WTC11 (cell line): ENCODE measurements at regions not wholly inside any gene's neighbourhood (a gene's known extent, or its start where the extent isn't known, plus 50 kb on each side); places are given as distances from the start of the nearest gene placed in this dataset.

Experiments used
- ATAC-seq: fragments of 200-7000 bp; cut with Tn5 transposase; 2 replicates; pipeline ENCODE4 v1.10.0; 2021; ENCODE audit warnings: mild to moderate bottlenecking, moderate library complexity
- CTCF ChIA-PET: fragments of 300-600 bp; sonication (Branson Sonifier 250); formaldehyde crosslinking; loops from one replicate; lab custom pipeline; 2021; ENCODE audit warnings: antibody characterized with exemption; lab: Charles Lee
- POLR2A ChIA-PET: fragments of 350-600 bp; sonication (Branson Sonifier 250); formaldehyde crosslinking; loops from one replicate; lab custom pipeline; 2021; ENCODE audit warnings: antibody characterized with exemption; lab: Charles Lee
- DNase-seq: peaks from one replicate; pipeline ENCODE4 v3.0.0; 2021; ENCODE audit warnings: low spot score
- H3K27ac Mint-ChIP-seq: 2 replicates; pipeline ENCODE4 v1.8.0; 2021; ENCODE audit warnings: mixed read lengths
- H3K27me3 Mint-ChIP-seq: 2 replicates; pipeline ENCODE4 v1.8.0; 2021; ENCODE audit warnings: low read depth, mild to moderate bottlenecking, moderate library complexity, mixed read lengths
- H3K36me3 Mint-ChIP-seq: 2 replicates; pipeline ENCODE4 v1.8.0; 2021; ENCODE audit warnings: mixed read lengths
- H3K4me1 Mint-ChIP-seq: 2 replicates; pipeline ENCODE4 v1.8.0; 2022; ENCODE audit warnings: mixed read lengths
- H3K4me3 Mint-ChIP-seq: 2 replicates; pipeline ENCODE4 v1.8.0; 2021; ENCODE audit warnings: mild to moderate bottlenecking, moderate library complexity, mixed read lengths
- H3K9me3 Mint-ChIP-seq: 2 replicates; pipeline ENCODE4 v1.8.0; 2021; ENCODE audit warnings: mixed read lengths
- GABPB1 ChIP-seq: sonication (generic); formaldehyde crosslinking; IDR thresholded peaks from 2 replicates; pipeline ENCODE4 v1.8.1; 2023; ENCODE audit warnings: mild to moderate bottlenecking, missing genetic modification reagents
- GTF2I ChIP-seq: fragments of 250-450 bp; sonication (Bioruptor Pico); conservative IDR thresholded peaks from 2 replicates; pipeline ENCODE4 v1.4.0; 2021; ENCODE audit warnings: mild to moderate bottlenecking
- HMGA2 ChIP-seq: fragments of 250-450 bp; sonication (Bioruptor Pico); IDR thresholded peaks from 2 replicates; pipeline ENCODE4 v1.4.0; 2021; ENCODE audit warnings: mild to moderate bottlenecking, moderate library complexity
- TEAD4 ChIP-seq: sonication (generic); formaldehyde crosslinking; IDR thresholded peaks from 2 replicates; pipeline ENCODE4 v1.8.0; 2022; ENCODE audit warnings: mild to moderate bottlenecking, missing genetic modification reagents
- ZNF121 ChIP-seq: sonication (generic); formaldehyde crosslinking; IDR thresholded peaks from 2 replicates; pipeline ENCODE4 v1.8.0; 2023; ENCODE audit warnings: missing genetic modification reagents
- ZNF232 ChIP-seq: sonication (generic); formaldehyde crosslinking; IDR thresholded peaks from 2 replicates; pipeline ENCODE4 v1.8.0; 2022; ENCODE audit warnings: mild to moderate bottlenecking, missing genetic modification reagents
- ZNF317 ChIP-seq: sonication (generic); formaldehyde crosslinking; IDR thresholded peaks from 2 replicates; pipeline ENCODE4 v1.8.1; 2023; ENCODE audit warnings: low read depth, mild to moderate bottlenecking, moderate library complexity, missing genetic modification reagents, borderline replicate concordance
- ZNF423 ChIP-seq: fragments of 250-450 bp; sonication (Bioruptor Pico); IDR thresholded peaks from 2 replicates; pipeline ENCODE4 v2.1.2; 2022; ENCODE audit warnings: mild to moderate bottlenecking, moderate library complexity
- TF ChIP-seq, protein P1 (sequence below): sonication (generic); formaldehyde crosslinking; IDR thresholded peaks from 2 replicates; pipeline ENCODE4 v1.8.1; 2022; ENCODE audit warnings: low read depth, mild to moderate bottlenecking, moderate library complexity, missing genetic modification reagents, borderline replicate concordance
- TF ChIP-seq, protein P2 (sequence below): sonication (generic); formaldehyde crosslinking; IDR thresholded peaks from 2 replicates; pipeline ENCODE4 v1.8.1; 2022; ENCODE audit warnings: mild to moderate bottlenecking, missing genetic modification reagents, moderate library complexity, borderline replicate concordance
- TF ChIP-seq, protein P3 (sequence below): sonication (generic); formaldehyde crosslinking; IDR thresholded peaks from 2 replicates; pipeline ENCODE4 v1.8.1; 2023; ENCODE audit warnings: mild to moderate bottlenecking, moderate library complexity, missing genetic modification reagents
- TF ChIP-seq, protein P4 (sequence below): sonication (generic); formaldehyde crosslinking; IDR thresholded peaks from 2 replicates; pipeline ENCODE4 v1.8.0; 2022; ENCODE audit warnings: mild to moderate bottlenecking, missing genetic modification reagents
- TF ChIP-seq, protein P5 (sequence below): sonication (generic); formaldehyde crosslinking; IDR thresholded peaks from 2 replicates; pipeline ENCODE4 v1.8.1; 2022; ENCODE audit warnings: low read depth, missing genetic modification reagents, borderline replicate concordance
- TF ChIP-seq, protein P6 (sequence below): sonication (generic); formaldehyde crosslinking; IDR thresholded peaks from 2 replicates; pipeline ENCODE4 v1.8.0; 2022; ENCODE audit warnings: mild to moderate bottlenecking, missing genetic modification reagents
- TF ChIP-seq, protein P7 (sequence below): sonication (generic); formaldehyde crosslinking; IDR thresholded peaks from 2 replicates; pipeline ENCODE4 v1.8.0; 2023; ENCODE audit warnings: mild to moderate bottlenecking, missing genetic modification reagents

DNA sequence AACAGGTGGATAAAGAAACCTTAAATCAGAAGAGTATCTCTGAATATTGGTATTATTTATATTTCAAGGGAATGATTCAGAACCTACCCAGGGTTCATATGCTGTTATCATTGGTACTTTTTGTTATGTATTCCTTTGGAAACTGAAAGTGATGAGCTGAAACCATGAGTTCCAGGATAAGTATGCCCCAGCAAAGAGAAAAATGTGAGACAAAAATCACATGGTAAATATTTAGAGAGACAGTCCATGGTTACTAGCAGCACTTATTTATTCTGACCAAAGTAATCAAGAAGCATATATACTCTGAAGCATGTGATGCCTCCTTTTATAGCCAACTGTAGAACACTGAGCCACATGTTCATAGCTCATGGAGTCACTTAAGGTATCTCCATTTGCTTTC is 277.7 kb downstream of the ARAP2 start (continued):
- TF ChIP-seq, protein P1, sequence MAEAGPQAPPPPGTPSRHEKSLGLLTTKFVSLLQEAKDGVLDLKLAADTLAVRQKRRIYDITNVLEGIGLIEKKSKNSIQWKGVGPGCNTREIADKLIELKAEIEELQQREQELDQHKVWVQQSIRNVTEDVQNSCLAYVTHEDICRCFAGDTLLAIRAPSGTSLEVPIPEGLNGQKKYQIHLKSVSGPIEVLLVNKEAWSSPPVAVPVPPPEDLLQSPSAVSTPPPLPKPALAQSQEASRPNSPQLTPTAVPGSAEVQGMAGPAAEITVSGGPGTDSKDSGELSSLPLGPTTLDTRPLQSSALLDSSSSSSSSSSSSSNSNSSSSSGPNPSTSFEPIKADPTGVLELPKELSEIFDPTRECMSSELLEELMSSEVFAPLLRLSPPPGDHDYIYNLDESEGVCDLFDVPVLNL (CRISPR knock-in tag), result no peak
- TF ChIP-seq, protein P2, sequence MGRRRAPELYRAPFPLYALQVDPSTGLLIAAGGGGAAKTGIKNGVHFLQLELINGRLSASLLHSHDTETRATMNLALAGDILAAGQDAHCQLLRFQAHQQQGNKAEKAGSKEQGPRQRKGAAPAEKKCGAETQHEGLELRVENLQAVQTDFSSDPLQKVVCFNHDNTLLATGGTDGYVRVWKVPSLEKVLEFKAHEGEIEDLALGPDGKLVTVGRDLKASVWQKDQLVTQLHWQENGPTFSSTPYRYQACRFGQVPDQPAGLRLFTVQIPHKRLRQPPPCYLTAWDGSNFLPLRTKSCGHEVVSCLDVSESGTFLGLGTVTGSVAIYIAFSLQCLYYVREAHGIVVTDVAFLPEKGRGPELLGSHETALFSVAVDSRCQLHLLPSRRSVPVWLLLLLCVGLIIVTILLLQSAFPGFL (CRISPR knock-in tag), result no peak
- TF ChIP-seq, protein P3, sequence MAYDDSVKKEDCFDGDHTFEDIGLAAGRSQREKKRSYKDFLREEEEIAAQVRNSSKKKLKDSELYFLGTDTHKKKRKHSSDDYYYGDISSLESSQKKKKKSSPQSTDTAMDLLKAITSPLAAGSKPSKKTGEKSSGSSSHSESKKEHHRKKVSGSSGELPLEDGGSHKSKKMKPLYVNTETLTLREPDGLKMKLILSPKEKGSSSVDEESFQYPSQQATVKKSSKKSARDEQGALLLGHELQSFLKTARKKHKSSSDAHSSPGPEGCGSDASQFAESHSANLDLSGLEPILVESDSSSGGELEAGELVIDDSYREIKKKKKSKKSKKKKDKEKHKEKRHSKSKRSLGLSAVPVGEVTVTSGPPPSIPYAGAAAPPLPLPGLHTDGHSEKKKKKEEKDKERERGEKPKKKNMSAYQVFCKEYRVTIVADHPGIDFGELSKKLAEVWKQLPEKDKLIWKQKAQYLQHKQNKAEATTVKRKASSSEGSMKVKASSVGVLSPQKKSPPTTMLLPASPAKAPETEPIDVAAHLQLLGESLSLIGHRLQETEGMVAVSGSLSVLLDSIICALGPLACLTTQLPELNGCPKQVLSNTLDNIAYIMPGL (CRISPR knock-in tag), result no peak
- TF ChIP-seq TEAD4 (CRISPR knock-in tag), result no peak
- no peak for TF ChIP-seq GABPB1 (CRISPR knock-in tag)
- TF ChIP-seq, protein P4, sequence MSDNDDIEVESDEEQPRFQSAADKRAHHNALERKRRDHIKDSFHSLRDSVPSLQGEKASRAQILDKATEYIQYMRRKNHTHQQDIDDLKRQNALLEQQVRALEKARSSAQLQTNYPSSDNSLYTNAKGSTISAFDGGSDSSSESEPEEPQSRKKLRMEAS (CRISPR knock-in tag), result no peak

DNA sequence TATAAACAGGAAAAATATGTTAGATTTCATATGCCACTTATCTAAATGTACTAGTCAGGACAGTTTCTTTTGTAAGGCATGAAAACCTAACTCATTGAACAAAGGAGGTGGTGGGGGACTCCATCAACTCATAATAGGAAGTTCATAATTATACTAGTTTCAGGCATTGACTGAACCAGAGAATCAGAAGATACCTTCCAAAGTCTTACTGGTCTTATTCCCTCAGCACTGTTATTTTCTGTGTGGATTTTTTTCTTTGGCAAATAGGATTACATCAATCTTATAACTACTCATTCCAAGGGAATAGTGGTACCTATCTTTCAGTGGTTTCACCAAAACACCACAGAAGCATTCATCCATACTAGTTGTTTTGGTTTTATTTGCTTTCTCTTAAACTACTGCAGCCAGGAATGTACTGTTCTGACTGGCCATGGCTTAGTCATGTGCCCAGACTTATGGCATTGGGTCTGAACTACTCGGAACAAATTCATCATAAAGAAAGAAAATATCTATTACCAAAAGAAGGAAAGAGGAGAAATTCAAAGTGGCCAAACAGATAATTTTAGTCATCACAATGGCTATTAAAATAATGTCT is 273.9 kb downstream of the ARAP2 start:
- Mint-ChIP-seq H3K27me3 (no peaks in the 10 kb centered on the region), H3K4me3 (no peak overlapping the region), H3K27ac (no peak overlapping the region), H3K4me1 (no peaks in the 10 kb centered on the region), H3K36me3 (no peaks in the 10 kb centered on the region), H3K9me3 (no peaks in the 10 kb centered on the region)
- TF ChIP-seq, protein P5, sequence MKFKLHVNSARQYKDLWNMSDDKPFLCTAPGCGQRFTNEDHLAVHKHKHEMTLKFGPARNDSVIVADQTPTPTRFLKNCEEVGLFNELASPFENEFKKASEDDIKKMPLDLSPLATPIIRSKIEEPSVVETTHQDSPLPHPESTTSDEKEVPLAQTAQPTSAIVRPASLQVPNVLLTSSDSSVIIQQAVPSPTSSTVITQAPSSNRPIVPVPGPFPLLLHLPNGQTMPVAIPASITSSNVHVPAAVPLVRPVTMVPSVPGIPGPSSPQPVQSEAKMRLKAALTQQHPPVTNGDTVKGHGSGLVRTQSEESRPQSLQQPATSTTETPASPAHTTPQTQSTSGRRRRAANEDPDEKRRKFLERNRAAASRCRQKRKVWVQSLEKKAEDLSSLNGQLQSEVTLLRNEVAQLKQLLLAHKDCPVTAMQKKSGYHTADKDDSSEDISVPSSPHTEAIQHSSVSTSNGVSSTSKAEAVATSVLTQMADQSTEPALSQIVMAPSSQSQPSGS (CRISPR knock-in tag), result no peak
- TF ChIP-seq ZNF423, result no peak
- no peak for TF ChIP-seq HMGA2 (CRISPR knock-in tag)
- no peak for TF ChIP-seq ZNF232 (CRISPR knock-in tag)
- TF ChIP-seq GTF2I (CRISPR knock-in tag), result no peak
- TF ChIP-seq ZNF317 (CRISPR knock-in tag), result no peak
- no peak for TF ChIP-seq TEAD4 (CRISPR knock-in tag)
- TF ChIP-seq, protein P6, sequence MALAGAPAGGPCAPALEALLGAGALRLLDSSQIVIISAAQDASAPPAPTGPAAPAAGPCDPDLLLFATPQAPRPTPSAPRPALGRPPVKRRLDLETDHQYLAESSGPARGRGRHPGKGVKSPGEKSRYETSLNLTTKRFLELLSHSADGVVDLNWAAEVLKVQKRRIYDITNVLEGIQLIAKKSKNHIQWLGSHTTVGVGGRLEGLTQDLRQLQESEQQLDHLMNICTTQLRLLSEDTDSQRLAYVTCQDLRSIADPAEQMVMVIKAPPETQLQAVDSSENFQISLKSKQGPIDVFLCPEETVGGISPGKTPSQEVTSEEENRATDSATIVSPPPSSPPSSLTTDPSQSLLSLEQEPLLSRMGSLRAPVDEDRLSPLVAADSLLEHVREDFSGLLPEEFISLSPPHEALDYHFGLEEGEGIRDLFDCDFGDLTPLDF, result no peak
- TF ChIP-seq, protein P7, sequence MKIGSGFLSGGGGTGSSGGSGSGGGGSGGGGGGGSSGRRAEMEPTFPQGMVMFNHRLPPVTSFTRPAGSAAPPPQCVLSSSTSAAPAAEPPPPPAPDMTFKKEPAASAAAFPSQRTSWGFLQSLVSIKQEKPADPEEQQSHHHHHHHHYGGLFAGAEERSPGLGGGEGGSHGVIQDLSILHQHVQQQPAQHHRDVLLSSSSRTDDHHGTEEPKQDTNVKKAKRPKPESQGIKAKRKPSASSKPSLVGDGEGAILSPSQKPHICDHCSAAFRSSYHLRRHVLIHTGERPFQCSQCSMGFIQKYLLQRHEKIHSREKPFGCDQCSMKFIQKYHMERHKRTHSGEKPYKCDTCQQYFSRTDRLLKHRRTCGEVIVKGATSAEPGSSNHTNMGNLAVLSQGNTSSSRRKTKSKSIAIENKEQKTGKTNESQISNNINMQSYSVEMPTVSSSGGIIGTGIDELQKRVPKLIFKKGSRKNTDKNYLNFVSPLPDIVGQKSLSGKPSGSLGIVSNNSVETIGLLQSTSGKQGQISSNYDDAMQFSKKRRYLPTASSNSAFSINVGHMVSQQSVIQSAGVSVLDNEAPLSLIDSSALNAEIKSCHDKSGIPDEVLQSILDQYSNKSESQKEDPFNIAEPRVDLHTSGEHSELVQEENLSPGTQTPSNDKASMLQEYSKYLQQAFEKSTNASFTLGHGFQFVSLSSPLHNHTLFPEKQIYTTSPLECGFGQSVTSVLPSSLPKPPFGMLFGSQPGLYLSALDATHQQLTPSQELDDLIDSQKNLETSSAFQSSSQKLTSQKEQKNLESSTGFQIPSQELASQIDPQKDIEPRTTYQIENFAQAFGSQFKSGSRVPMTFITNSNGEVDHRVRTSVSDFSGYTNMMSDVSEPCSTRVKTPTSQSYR (CRISPR knock-in tag), result no peak
- TF ChIP-seq ZNF121 (CRISPR knock-in tag), result no peak
- ChIA-PET CTCF (no interaction called here), POLR2A (no interaction called here)
- ATAC-seq, result no peak
- no peak for DNase-seq
